Thyroid gland (tissue), 4 donors: ENCODE measurements at regions not wholly inside any gene's neighbourhood (a gene's known extent, or its start where the extent isn't known, plus 50 kb on each side); places are given as distances from the start of the nearest gene placed in this dataset.
"Not testable (repeated sequence)": the region's sequence is repeated elsewhere in the genome, so short reads cannot be mapped to it uniquely, and the experiment has no call there.

Source experiments
- POLR2A ChIP-seq, 2 donors: fragments of 450-650 bp; IDR thresholded peaks; one replicate each; pipeline ENCODE4 v1.6.1; 2017; ENCODE audit warnings: antibody characterized with exemption in 2 of 2, mild to moderate bottlenecking in 2 of 2, moderate library complexity in 1 of 2
- TF ChIP-seq, protein P1 (sequence below), 6 experiments: fragments of 200-600 bp in 3 of 6; fragments of 450-650 bp in 3 of 6; sonication (generic) in 3 of 6; IDR thresholded peaks; one replicate each; pipeline ENCODE4 v1.5.1; 2016 to 2019; ENCODE audit warnings: antibody characterized with exemption in 6 of 6, mild to moderate bottlenecking in 2 of 6, inconsistent platforms in 1 of 6, moderate library complexity in 1 of 6

- TF ChIP-seq, protein P1, sequence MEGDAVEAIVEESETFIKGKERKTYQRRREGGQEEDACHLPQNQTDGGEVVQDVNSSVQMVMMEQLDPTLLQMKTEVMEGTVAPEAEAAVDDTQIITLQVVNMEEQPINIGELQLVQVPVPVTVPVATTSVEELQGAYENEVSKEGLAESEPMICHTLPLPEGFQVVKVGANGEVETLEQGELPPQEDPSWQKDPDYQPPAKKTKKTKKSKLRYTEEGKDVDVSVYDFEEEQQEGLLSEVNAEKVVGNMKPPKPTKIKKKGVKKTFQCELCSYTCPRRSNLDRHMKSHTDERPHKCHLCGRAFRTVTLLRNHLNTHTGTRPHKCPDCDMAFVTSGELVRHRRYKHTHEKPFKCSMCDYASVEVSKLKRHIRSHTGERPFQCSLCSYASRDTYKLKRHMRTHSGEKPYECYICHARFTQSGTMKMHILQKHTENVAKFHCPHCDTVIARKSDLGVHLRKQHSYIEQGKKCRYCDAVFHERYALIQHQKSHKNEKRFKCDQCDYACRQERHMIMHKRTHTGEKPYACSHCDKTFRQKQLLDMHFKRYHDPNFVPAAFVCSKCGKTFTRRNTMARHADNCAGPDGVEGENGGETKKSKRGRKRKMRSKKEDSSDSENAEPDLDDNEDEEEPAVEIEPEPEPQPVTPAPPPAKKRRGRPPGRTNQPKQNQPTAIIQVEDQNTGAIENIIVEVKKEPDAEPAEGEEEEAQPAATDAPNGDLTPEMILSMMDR (IDR thresholded peaks at IDR 0.05): not testable (repeated sequence)
- not testable (repeated sequence) for TF ChIP-seq POLR2A (IDR thresholded peaks at IDR 0.05)
Measured at GRCh38 chr1:120297345-120297953, 117.4 kb upstream of the NBPF8 start.
